Activated naive CD4-positive, alpha-beta T cell treated with anti-CD3 and anti-CD28 coated beads, Interleukin-2, amount 50 U/mL, for 72 hours (primary cell): ENCODE measurements at regions not wholly inside any gene's neighbourhood (a gene's known extent, or its start where the extent isn't known, plus 50 kb on each side); places are given as distances from the start of the nearest gene placed in this dataset.

Experiments
- ATAC-seq, 2 donors: fragments of 150-1000 bp; cut with Tn5 transposase; 2 replicates each; pipeline ENCODE4 v1.10.0; 2021; ENCODE audit warnings: mild to moderate bottlenecking in 2 of 2, moderate library complexity in 2 of 2
- DNase-seq, 2 donors: peaks; one replicate each; pipeline ENCODE4 v3.0.0; 2021 to 2022; ENCODE audit warnings: low spot score in 2 of 2
- H3K27ac Mint-ChIP-seq, 2 donors: one replicate each; pipeline ENCODE4 v1.8.0; 2022; ENCODE audit warnings: mild to moderate bottlenecking in 2 of 2, mixed read lengths in 2 of 2
- H3K36me3 Mint-ChIP-seq, 2 donors: one replicate each; pipeline ENCODE4 v1.8.0; 2022; ENCODE audit warnings: mixed read lengths in 2 of 2
- H3K9me3 Mint-ChIP-seq, 2 donors: one replicate each; pipeline ENCODE4 v1.8.0; 2022; ENCODE audit warnings: mixed read lengths in 2 of 2

DNA sequence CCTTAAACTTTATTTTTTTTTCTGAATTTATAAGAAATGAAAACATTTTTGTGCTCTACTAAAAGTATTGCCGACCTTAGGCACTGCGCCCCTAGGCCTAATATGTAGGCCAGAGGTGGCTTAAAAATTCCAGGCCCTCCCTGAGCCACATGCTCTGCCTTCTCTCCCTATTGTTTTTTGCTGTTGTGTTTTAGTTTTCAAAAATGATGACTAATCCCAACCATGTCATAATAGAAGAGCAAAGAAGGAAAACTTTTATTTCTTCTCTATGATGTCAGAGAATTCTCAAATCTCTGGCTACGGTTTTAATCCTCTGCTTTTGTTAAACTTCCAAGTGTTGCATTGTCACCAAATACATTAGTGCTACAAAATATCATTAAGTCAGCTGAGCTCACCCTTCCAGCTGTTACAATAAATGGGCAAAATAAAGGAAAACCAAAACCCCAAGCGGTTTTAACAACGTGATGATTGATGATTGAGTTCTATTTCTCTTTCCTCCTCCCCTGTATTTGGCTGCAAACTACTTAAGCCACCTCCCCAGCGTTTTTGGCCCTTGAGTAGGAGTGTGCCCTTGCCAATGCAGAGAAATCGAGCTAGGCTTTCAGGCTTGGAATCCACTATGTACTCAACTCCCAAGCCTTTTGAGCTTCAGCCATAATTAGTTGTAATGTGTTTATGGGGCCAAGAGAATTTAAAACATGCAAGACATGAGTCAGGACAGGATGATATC, 163.5 kb upstream of the POU3F3 start:
- no peaks in the 10 kb centered on the region for H3K36me3 Mint-ChIP-seq
- ATAC-seq (no peak), DNase-seq (no peak)
- peaks cover 0 to 8% of the 10 kb centered on the region in 2 donors for H3K9me3 Mint-ChIP-seq
- no peak overlapping the region for H3K27ac Mint-ChIP-seq

GRCh38 chr2:104698276-104698675, 155.6 kb upstream of the POU3F3 start:
- Mint-ChIP-seq H3K27ac (no peak overlapping the region), H3K36me3 (no peaks in the 10 kb centered on the region), H3K9me3 (no peaks in the 10 kb centered on the region)
- DNase-seq = no peak
- ATAC-seq = no peak

- Mint-ChIP-seq H3K36me3 (no peaks in the 10 kb centered on the region), H3K9me3 (no peaks in the 10 kb centered on the region), H3K27ac (no peak overlapping the region)
- ATAC-seq (no peak), DNase-seq (no peak)
Observed at GRCh38 chr2:104701411-104701911, 152.5 kb upstream of the POU3F3 start.

DNA sequence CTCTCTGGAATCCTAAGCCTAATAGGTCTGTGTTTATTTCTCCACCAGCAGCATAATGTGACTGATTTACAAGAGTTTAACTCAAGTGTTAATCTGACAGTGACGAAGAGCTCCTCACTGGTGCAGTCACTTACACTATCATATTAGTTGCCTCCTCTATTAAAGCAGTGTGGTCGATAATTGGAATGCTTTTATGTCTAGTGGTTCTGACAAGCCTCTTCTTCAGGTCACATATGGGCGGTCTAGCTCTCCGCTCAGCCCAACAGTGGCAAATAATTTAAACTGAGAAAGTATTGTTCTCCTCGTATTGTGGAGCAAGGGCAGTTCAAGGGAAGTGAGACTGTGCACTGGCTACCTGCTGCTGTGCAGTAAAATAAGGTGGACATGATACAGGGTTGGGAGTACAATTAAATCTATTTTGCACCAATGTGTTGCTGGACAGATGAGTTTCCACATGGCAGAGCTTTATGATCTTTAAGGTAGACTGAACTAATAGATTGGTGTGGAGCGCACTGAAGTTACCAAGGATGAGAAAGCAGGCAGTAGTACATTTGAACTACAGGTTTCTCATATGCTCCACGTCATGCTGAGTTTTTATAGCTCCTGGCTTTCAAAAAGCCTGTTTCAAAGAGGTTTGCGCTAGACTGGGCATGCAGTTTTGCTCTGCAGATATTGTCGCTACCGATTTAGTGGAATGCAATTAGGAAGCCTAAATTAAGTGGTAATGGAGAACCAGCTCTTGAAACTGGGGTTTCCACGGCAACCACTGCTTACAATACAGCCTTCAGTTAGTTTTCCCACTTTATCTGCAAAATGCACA, 151.7 kb upstream of the POU3F3 start:
- H3K27ac Mint-ChIP-seq = no peak overlapping the region
- DNase-seq (no peak), ATAC-seq (no peak)
- H3K36me3 Mint-ChIP-seq = no peaks in the 10 kb centered on the region
- H3K9me3 Mint-ChIP-seq = no peaks in the 10 kb centered on the region

DNA sequence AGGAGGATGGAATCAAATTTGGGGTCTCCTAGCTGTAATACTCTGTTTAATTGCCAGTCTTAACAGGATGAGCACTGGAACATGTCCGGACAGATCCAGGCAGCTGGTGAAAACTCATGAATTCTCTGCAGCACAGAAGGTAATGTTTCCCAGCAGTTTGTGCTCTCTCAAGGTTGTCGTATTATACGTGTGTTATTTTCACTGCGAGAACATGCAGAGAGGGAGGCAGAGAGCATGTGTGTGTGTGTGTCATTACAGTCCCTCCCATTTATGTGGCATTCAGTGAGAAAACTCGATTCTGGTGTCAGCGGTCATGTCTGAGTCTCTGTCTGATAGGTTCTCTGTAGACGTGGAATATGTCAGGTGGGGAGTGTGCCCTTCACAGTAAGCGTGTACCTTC, 150.2 kb upstream of the POU3F3 start:
- H3K27ac Mint-ChIP-seq = no peak overlapping the region
- no peaks in the 10 kb centered on the region for H3K36me3 Mint-ChIP-seq
- ATAC-seq (no peak), DNase-seq (no peak)
- no peaks in the 10 kb centered on the region for H3K9me3 Mint-ChIP-seq

DNA sequence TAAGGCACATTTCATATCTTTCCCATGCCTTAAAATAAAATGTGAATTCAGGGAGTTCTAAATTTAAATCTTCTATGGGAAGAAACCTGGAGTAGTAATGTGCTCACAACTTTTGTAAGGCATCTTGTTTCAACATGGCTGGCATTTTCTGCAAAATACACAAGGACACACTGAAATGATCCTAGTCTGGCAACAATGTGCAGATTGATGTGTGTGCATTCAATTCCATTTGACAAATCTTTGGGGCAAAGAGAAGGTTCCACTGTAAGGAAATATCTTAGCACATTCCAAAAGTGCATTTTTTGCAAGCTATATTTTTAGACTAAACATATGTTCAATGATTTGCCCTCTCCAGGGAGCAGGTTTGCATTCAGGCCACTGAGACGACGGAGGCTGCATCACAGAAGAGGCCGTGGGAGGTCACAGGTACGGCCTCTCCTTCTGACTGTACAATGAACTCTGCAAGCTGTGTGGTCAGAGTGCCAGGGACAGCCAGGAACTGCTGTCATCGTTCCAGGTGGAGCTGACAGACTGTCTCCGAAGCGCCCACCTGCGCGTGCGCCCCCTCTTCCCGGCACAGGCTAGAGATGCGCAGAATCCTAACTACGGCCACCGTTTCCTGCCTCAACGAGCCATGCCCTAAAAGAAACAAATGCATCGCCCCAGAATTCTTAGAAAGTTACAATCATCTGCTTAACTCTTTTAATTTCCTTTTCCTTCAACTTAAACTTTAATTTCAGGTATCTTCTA, 149.2 kb upstream of the POU3F3 start:
- Mint-ChIP-seq H3K27ac (no peak overlapping the region), H3K9me3 (no peaks in the 10 kb centered on the region), H3K36me3 (no peaks in the 10 kb centered on the region)
- ATAC-seq = no peak
- DNase-seq = no peak

- DNase-seq (no peak), ATAC-seq (no peak)
- no peaks in the 10 kb centered on the region for H3K36me3 Mint-ChIP-seq
- no peaks in the 10 kb centered on the region for H3K9me3 Mint-ChIP-seq
- no peak overlapping the region for H3K27ac Mint-ChIP-seq
Observed at GRCh38 chr2:104707056-104707455, 146.9 kb upstream of the POU3F3 start.

DNA sequence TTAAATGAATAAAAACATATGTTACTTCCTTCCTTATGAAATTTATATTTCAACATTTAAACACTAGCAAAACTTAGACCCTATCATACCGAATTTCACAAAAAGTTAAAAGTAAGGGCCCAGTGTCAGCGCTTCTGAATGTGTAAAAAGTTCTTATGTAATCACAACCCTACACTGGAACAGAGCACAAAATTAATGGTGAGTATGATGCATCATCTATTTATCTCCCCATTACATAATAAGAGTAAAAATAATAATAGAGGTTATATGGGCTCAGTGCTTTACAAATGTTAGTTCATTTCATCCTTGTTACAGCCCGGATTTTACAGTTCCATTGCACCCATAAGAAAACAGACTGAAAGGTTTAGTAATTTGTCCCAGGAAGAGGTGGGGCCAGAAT, 144.9 kb upstream of the POU3F3 start:
- no peak overlapping the region for H3K27ac Mint-ChIP-seq
- DNase-seq = no peak
- ATAC-seq = no peak

DNA sequence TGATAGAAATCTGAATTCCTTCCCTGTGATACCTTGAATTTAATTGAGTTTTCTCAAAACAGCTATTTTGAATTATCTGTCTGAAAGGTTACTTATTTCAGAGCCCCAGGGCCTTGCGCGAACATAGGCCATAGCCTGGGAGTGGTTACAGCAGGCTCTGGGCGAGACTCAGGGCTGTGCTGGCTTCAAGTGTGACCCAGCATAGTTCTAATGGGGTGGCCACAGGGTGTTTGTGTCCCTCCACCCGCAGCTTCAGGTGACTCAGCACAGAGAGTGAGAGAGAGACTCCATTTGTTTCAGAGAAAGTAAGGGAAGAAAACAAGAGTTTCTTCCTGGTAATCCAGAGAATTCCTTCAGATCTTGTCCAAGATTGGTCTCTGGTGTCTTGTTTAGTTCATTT, 137.9 kb upstream of the POU3F3 start:
- DNase-seq (no peak), ATAC-seq (no peak)
- Mint-ChIP-seq H3K9me3 (no peaks in the 10 kb centered on the region), H3K36me3 (no peaks in the 10 kb centered on the region), H3K27ac (no peak overlapping the region)

More for the DNA sequence above, 144.9 kb upstream of the POU3F3 start:
- H3K36me3 Mint-ChIP-seq = no peaks in the 10 kb centered on the region
- H3K9me3 Mint-ChIP-seq = no peaks in the 10 kb centered on the region

DNA sequence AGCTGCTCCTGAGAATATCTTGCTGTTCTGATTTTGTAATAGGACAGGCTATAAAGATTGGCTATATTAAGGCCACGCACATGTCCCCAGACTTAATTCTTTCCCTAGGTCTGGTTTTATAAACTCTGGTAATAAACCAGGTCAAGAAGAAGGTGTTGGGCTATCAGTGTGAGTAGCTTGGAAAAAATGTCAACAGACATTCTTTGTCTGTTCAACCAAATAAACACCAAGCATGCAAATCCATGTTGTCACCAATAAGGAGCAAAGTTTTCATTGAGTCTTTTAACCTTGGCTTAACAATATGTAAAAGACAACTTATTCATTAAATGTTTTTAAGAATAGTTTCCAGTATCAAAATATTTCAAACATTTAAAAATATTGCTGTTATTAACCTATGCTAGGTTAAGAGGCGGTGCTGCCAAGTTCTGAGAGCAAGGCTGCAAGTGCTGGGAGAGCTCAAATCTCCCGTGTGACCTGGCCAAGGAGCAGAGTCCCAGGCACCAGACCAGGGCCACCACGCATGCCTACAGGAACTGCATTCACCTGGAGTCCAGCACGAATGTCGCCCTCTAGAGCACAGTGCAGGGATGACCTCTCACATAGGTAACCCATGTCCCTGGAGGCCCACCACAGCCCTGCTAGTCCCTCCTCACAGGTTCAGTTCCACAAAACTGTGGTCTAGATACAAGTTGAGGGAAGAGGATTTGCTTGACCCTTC, 120.5 kb upstream of the POU3F3 start:
- H3K9me3 Mint-ChIP-seq = peaks cover 9 to 10% of the 10 kb centered on the region in 2 donors
- ATAC-seq (peak; percentile 43 to 64), DNase-seq (peak in 1 of 2 donors; percentile 19)
- no peak overlapping the region for H3K27ac Mint-ChIP-seq
- H3K36me3 Mint-ChIP-seq = no peaks in the 10 kb centered on the region

- no peak for DNase-seq
- H3K36me3 Mint-ChIP-seq = no peaks in the 10 kb centered on the region
- H3K9me3 Mint-ChIP-seq = peaks cover 12 to 14% of the 10 kb centered on the region in 2 donors
- peak; percentile 59 to 70 for ATAC-seq
- H3K27ac Mint-ChIP-seq = no peak overlapping the region
Observed at GRCh38 chr2:104734937-104735586, 118.9 kb upstream of the POU3F3 start.

- Mint-ChIP-seq H3K9me3 (peaks cover 7 to 9% of the 10 kb centered on the region in 2 donors), H3K36me3 (no peaks in the 10 kb centered on the region), H3K27ac (no peak overlapping the region)
- ATAC-seq (no peak), DNase-seq (no peak)
Observed at GRCh38 chr2:104736026-104736425, 117.9 kb upstream of the POU3F3 start.

DNA sequence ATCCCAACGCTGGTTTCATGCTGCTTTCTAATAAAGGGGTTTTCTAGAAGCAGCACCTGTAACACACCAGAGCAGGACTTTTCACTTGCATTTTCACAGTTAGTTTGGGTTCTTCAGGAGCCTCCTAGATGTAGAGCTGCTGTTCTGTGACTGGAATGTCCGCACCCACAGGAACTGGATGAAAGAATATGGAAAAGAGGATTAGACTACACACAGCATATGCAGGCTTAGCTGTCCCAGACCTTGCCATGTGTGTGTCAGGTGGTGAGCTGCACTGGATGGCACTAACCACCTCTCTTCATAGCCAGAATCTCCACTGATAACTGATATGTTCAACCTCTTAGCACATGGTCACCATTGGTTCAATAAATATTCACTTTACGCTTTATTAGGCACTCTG, 112.1 kb upstream of the POU3F3 start:
- DNase-seq (no peak), ATAC-seq (no peak)
- Mint-ChIP-seq H3K27ac (no peak overlapping the region), H3K36me3 (no peaks in the 10 kb centered on the region), H3K9me3 (peaks cover 3 to 4% of the 10 kb centered on the region in 2 donors)

DNA sequence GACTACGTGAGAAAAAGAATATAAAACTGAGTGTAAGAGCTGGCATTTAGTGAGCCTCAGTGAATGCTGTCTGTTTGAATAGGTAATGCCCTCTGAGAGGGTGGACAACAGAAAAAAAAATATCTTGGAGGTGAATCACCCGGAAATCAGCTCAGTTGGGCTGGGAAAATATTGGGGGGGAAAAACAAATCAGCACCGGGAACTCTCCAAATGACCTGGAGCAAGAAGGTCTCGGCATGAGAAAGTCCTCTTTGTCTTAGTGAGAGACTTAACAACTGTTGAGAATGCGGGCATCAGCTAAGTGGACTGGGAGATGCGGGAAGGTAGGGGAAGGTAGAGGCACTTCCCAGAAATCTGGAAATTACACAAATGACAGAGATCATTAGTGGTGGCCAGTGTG, 109.4 kb upstream of the POU3F3 start:
- Mint-ChIP-seq H3K27ac (no peak overlapping the region), H3K36me3 (no peaks in the 10 kb centered on the region)

DNA sequence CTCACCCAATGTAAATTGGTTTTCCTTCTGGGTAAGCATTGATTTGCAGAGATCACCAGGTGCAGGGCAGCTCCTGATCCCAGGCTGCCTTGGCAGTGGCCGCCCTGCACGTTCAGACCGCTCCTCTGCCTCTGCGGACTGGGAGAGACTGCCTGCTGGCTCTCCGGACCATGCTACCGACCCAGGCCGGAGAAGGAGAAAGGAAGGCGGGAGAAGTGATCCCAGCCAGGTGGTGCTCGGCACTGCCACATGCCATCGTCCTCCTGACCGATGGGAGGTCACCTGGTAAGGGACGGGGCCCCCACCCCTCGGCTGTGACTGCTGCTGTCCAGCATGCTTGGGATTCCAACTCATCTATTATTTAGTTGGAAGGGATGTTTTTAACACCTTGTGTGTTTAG, 108.1 kb upstream of the POU3F3 start:
- H3K27ac Mint-ChIP-seq = no peak overlapping the region
- ATAC-seq = no peak
- no peaks in the 10 kb centered on the region for H3K36me3 Mint-ChIP-seq
- no peaks in the 10 kb centered on the region for H3K9me3 Mint-ChIP-seq
- no peak for DNase-seq

More for the DNA sequence above, 109.4 kb upstream of the POU3F3 start:
- ATAC-seq = no peak
- no peaks in the 10 kb centered on the region for H3K9me3 Mint-ChIP-seq
- DNase-seq = no peak

GRCh38 chr2:104746299-104746698, 107.6 kb upstream of the POU3F3 start:
- DNase-seq = no peak
- Mint-ChIP-seq H3K36me3 (no peaks in the 10 kb centered on the region), H3K27ac (no peak overlapping the region), H3K9me3 (no peaks in the 10 kb centered on the region)
- no peak for ATAC-seq
